ENCODE measurements at regions not wholly inside any gene's neighbourhood (a gene's known extent, or its start where the extent isn't known, plus 50 kb on each side); places are given as distances from the start of the nearest gene placed in this dataset.

GRCh38 chr1:221101807-221102605, 222.8 kb downstream of the HLX start:
- no peak for DNase-seq (ENCODE audit: low read depth in 2 of 2)

- no peak for DNase-seq (ENCODE audit: low read depth in 2 of 2)
Measured at GRCh38 chr1:221104596-221104995, 225.4 kb downstream of the HLX start.

GRCh38 chr1:221105578-221105977, 226.3 kb downstream of the HLX start:
- no peak for DNase-seq (ENCODE audit: low read depth in 2 of 2)

- no peak for DNase-seq (ENCODE audit: low read depth in 2 of 2)
Measured at GRCh38 chr1:221106616-221107015, 227.4 kb downstream of the HLX start.

GRCh38 chr1:221109930-221110329, 230.7 kb downstream of the HLX start:
- DNase-seq (ENCODE audit: low read depth in 2 of 2), result no peak

- no peak for DNase-seq (ENCODE audit: low read depth in 2 of 2)
Measured at GRCh38 chr1:221117133-221117532, 237.9 kb downstream of the HLX start.

GRCh38 chr1:221117548-221117951, 238.3 kb downstream of the HLX start:
- DNase-seq (ENCODE audit: low read depth in 2 of 2), result peak in 1 of 2 donors; percentile 19

- DNase-seq (ENCODE audit: low read depth in 2 of 2), result no peak
Measured at GRCh38 chr1:221118176-221118937, 239.1 kb downstream of the HLX start.

GRCh38 chr1:221118938-221119320, 239.7 kb downstream of the HLX start:
- no peak for DNase-seq (ENCODE audit: low read depth in 2 of 2)

- no peak for DNase-seq (ENCODE audit: low read depth in 2 of 2)
Measured at GRCh38 chr1:221122501-221122900, 243.3 kb downstream of the HLX start.

- no peak for DNase-seq (ENCODE audit: low read depth in 2 of 2)
Measured at GRCh38 chr1:221125976-221126375, 246.7 kb downstream of the HLX start.

- DNase-seq (ENCODE audit: low read depth in 2 of 2), result no peak
Measured at GRCh38 chr1:221137666-221138065, 258.4 kb downstream of the HLX start.

GRCh38 chr1:221138516-221138915, 259.3 kb downstream of the HLX start:
- DNase-seq (ENCODE audit: low read depth in 2 of 2), result peak in 1 of 2 donors; percentile 7

GRCh38 chr1:221139991-221140390, 260.7 kb downstream of the HLX start:
- no peak for DNase-seq (ENCODE audit: low read depth in 2 of 2)

- no peak for DNase-seq (ENCODE audit: low read depth in 2 of 2)
Measured at GRCh38 chr1:221141096-221141495, 261.9 kb downstream of the HLX start.

- no peak for DNase-seq (ENCODE audit: low read depth in 2 of 2)
Measured at GRCh38 chr1:221141606-221142285, 262.5 kb downstream of the HLX start.

- DNase-seq (ENCODE audit: low read depth in 2 of 2), result no peak
Measured at GRCh38 chr1:221148660-221149059, 269.4 kb downstream of the HLX start.

- DNase-seq (ENCODE audit: low read depth in 2 of 2), result no peak
Measured at GRCh38 chr1:221149111-221149510, 269.9 kb downstream of the HLX start.

GRCh38 chr1:221149555-221150075, 270.4 kb downstream of the HLX start:
- no peak for DNase-seq (ENCODE audit: low read depth in 2 of 2)

- no peak for DNase-seq (ENCODE audit: low read depth in 2 of 2)
Measured at GRCh38 chr1:221150996-221151395, 271.8 kb downstream of the HLX start.

- no peak for DNase-seq (ENCODE audit: low read depth in 2 of 2)
Measured at GRCh38 chr1:221154932-221155331, 275.7 kb downstream of the HLX start.

Measured in dermis microvascular lymphatic vessel endothelial cell (primary cell).